Endothelial cell of umbilical vein (primary cell): ENCODE measurements at regions not wholly inside any gene's neighbourhood (a gene's known extent, or its start where the extent isn't known, plus 50 kb on each side); places are given as distances from the start of the nearest gene placed in this dataset.
"Not testable (repeated sequence)": the region's sequence is repeated elsewhere in the genome, so short reads cannot be mapped to it uniquely, and the experiment has no call there.

Source experiments
- BruUV-seq: library from RNA; stranded (reverse); fragments of 400-500 nt; replicated peaks from 2 replicates; lab custom pipeline; 2021; lab: Mats Ljungman, UMichigan
- CTCF ChIA-PET: fragments of 300-600, 350-600 bp; sonication (Branson Sonifier 250); formaldehyde crosslinking; loops from one replicate; lab custom pipeline; 2021; ENCODE audit warnings: antibody characterized with exemption, inconsistent platforms; lab: Charles Lee
- POLR2A ChIA-PET: fragments of 300-600, 350-600 bp; sonication (Branson Sonifier 250); formaldehyde crosslinking; loops from one replicate; lab custom pipeline; 2021; ENCODE audit warnings: antibody characterized with exemption, inconsistent platforms; lab: Charles Lee
- DNase-seq: peaks from one replicate; pipeline ENCODE4 v3.0.0-alpha.2; 2011; ENCODE audit warnings: low read depth, low spot score
- FAIRE-seq: peaks from 2 replicates; lab custom pipeline; 2011; peaks lifted over from hg19 to GRCh38; lab: Jason Lieb, UNC
- H2AFZ ChIP-seq: 2 replicates; pipeline ENCODE4 v1.6.0; 2012; ENCODE audit warnings: low read depth, low read length, control low read depth, inconsistent platforms
- H3K27ac ChIP-seq: 2 replicates; pipeline ENCODE4 v1.5.1; 2011; ENCODE audit warnings: low read depth, mild to moderate bottlenecking, control low read depth, low read length, moderate library complexity; ENCODE audit not compliant: insufficient read depth
- H3K27me3 ChIP-seq, 2 experiments: 2 replicates each; pipeline versions ENCODE4 v1.6.0 to v1.6.1; 2011; ENCODE audit warnings: low read length in 2 of 2, mixed read lengths in 1 of 2; ENCODE audit not compliant: control insufficient read depth in 2 of 2, insufficient read depth in 2 of 2
- H3K36me3 ChIP-seq, 2 experiments: 2 replicates in 1 of 2; 3 replicates in 1 of 2; pipeline ENCODE4 v1.5.1; 2011; ENCODE audit warnings: low read length in 2 of 2, mild to moderate bottlenecking in 1 of 2, moderate library complexity in 1 of 2; ENCODE audit not compliant: control insufficient read depth in 2 of 2, insufficient read depth in 2 of 2; ENCODE audit errors: extremely low read depth in 1 of 2
- H3K4me1 ChIP-seq: 3 replicates; pipeline ENCODE4 v1.5.1; 2011; ENCODE audit warnings: mild to moderate bottlenecking, low read length; ENCODE audit not compliant: control insufficient read depth, insufficient read depth; ENCODE audit errors: extremely low read depth
- H3K4me2 ChIP-seq: 2 replicates; pipeline ENCODE4 v1.6.1; 2011; ENCODE audit warnings: low read length, control low read depth, mixed read lengths; ENCODE audit not compliant: insufficient read depth
- H3K4me3 ChIP-seq, 3 experiments: fragments of 200-600 bp in 1 of 3; sonication (generic), shearing (Covaris generic) in 1 of 3; replicated peaks in 1 of 3; 2 replicates each; pipeline ENCODE4 v1.5.1; 2011 to 2016; ENCODE audit warnings: control low read depth in 3 of 3, low read length in 3 of 3, mild to moderate bottlenecking in 2 of 3, inconsistent platforms in 1 of 3, low read depth in 1 of 3, moderate library complexity in 1 of 3; ENCODE audit not compliant: insufficient read depth in 1 of 3
- H3K79me2 ChIP-seq: 2 replicates; pipeline ENCODE4 v1.6.0; 2012; ENCODE audit warnings: low read length, inconsistent platforms; ENCODE audit not compliant: control insufficient read depth, insufficient read depth
- H3K9ac ChIP-seq: replicated peaks from 2 replicates; pipeline ENCODE3; 2011; ENCODE audit warnings: low read length, control low read depth; ENCODE audit not compliant: insufficient read depth; ENCODE audit errors: extremely low read depth
- H3K9me1 ChIP-seq: replicated peaks from 3 replicates; pipeline ENCODE4 v1.6.0; 2011; ENCODE audit warnings: mild to moderate bottlenecking, low read length; ENCODE audit not compliant: control insufficient read depth, insufficient read depth; ENCODE audit errors: extremely low read depth
- H3K9me3 ChIP-seq: replicated peaks from 2 replicates; pipeline ENCODE4 v1.5.1; 2012; ENCODE audit warnings: low read length, inconsistent platforms; ENCODE audit not compliant: control insufficient read depth, insufficient read depth
- H4K20me1 ChIP-seq: replicated peaks from 2 replicates; pipeline ENCODE3; 2011; ENCODE audit warnings: mild to moderate bottlenecking, low read length; ENCODE audit not compliant: control insufficient read depth, insufficient read depth; ENCODE audit errors: extremely low read depth
- dilution Hi-C: fragments of 300-500 bp; cut with MboI; formaldehyde crosslinking; loops from one replicate; pipeline ENCODE4 v1.15.0; 2019; ENCODE audit warnings: low sequenced_read_pairs; ENCODE audit not compliant: extremely low pct_ligation_motif_present
- intact Hi-C: fragments of 100-400 bp; cut with micrococcal nuclease; formaldehyde crosslinking; loops from one replicate; pipeline ENCODE4 v1.10.0; 2022

- DNase-seq, H3K4me1 ChIP-seq, H3K27me3 ChIP-seq, H3K9ac ChIP-seq, H4K20me1 ChIP-seq, FAIRE-seq, BruUV-seq, H3K4me3 ChIP-seq, H2AFZ ChIP-seq, CTCF ChIA-PET, dilution Hi-C loops, H3K79me2 ChIP-seq, H3K36me3 ChIP-seq, H3K9me1 ChIP-seq, H3K4me2 ChIP-seq, POLR2A ChIA-PET, H3K9me3 ChIP-seq, H3K27ac ChIP-seq, intact Hi-C loops: not testable (repeated sequence)
Measured at GRCh38 chr15:20025040-20025439, 516.6 kb downstream of the GOLGA6L6 start.

GRCh38 chr15:20022349-20022748 is 519.3 kb downstream of the GOLGA6L6 start:
- intact Hi-C loops, H2AFZ ChIP-seq, H3K36me3 ChIP-seq, H3K9ac ChIP-seq, CTCF ChIA-PET, H3K4me3 ChIP-seq, H3K9me3 ChIP-seq, DNase-seq, H3K79me2 ChIP-seq, H3K4me2 ChIP-seq, H3K4me1 ChIP-seq, BruUV-seq, dilution Hi-C loops, H3K27me3 ChIP-seq, FAIRE-seq, H3K9me1 ChIP-seq, H4K20me1 ChIP-seq, POLR2A ChIA-PET, H3K27ac ChIP-seq: not testable (repeated sequence)

- H3K27ac ChIP-seq, POLR2A ChIA-PET, H3K4me1 ChIP-seq, H3K36me3 ChIP-seq, H3K9ac ChIP-seq, CTCF ChIA-PET, H3K27me3 ChIP-seq, H3K4me2 ChIP-seq, H4K20me1 ChIP-seq, dilution Hi-C loops, intact Hi-C loops, H3K4me3 ChIP-seq, H3K9me1 ChIP-seq, H2AFZ ChIP-seq, DNase-seq, BruUV-seq, FAIRE-seq, H3K79me2 ChIP-seq, H3K9me3 ChIP-seq: not testable (repeated sequence)
Measured at GRCh38 chr15:20021351-20021750, 520.2 kb downstream of the GOLGA6L6 start.

GRCh38 chr15:20020588-20020987 is 521.0 kb downstream of the GOLGA6L6 start:
- H3K4me2 ChIP-seq, H3K79me2 ChIP-seq, POLR2A ChIA-PET, dilution Hi-C loops, intact Hi-C loops, H3K9me3 ChIP-seq, H3K4me3 ChIP-seq, H3K4me1 ChIP-seq, H4K20me1 ChIP-seq, H3K36me3 ChIP-seq, H3K27ac ChIP-seq, FAIRE-seq, H3K27me3 ChIP-seq, CTCF ChIA-PET, BruUV-seq, DNase-seq, H3K9me1 ChIP-seq, H3K9ac ChIP-seq, H2AFZ ChIP-seq: not testable (repeated sequence)
